GM21423 (cell line): ENCODE measurements at regions not wholly inside any gene's neighbourhood (a gene's known extent, or its start where the extent isn't known, plus 50 kb on each side); places are given as distances from the start of the nearest gene placed in this dataset.

ENCODE experiments used
- ATAC-seq: cut with Tn5 transposase; IDR thresholded peaks from one replicate; pipeline ENCODE4 v1.9.1; 2021; ENCODE audit warnings: mild to moderate bottlenecking, moderate library complexity; ENCODE audit not compliant: unreplicated experiment

- ATAC-seq = no peak
These were observed 1102.8 kb upstream of the GJE1 start for GRCh38 chr6:141029908-141030307.

GRCh38 chr6:141028791-141029280 is 1103.9 kb upstream of the GJE1 start:
- ATAC-seq = no peak

GRCh38 chr6:141026504-141026903 is 1106.2 kb upstream of the GJE1 start:
- no peak for ATAC-seq

- no peak for ATAC-seq
These were observed 1108.2 kb upstream of the GJE1 start for GRCh38 chr6:141024526-141024925.

- no peak for ATAC-seq
These were observed 1114.8 kb upstream of the GJE1 start for GRCh38 chr6:141017941-141018340.

GRCh38 chr6:141000917-141001316 is 1131.8 kb upstream of the GJE1 start:
- no peak for ATAC-seq

GRCh38 chr6:140993515-140993914 is 1139.2 kb upstream of the GJE1 start:
- ATAC-seq = no peak

GRCh38 chr6:140992678-140993077 is 1140.0 kb upstream of the GJE1 start:
- no peak for ATAC-seq

GRCh38 chr6:140988780-140989179 is 1143.9 kb upstream of the GJE1 start:
- ATAC-seq = no peak

GRCh38 chr6:140987364-140988155 is 1145.2 kb upstream of the GJE1 start:
- no peak for ATAC-seq

- no peak for ATAC-seq
These were observed 1146.9 kb upstream of the GJE1 start for GRCh38 chr6:140985679-140986275.

GRCh38 chr6:140980265-140980887 is 1152.3 kb upstream of the GJE1 start:
- no peak for ATAC-seq

- ATAC-seq = no peak
These were observed 1153.1 kb upstream of the GJE1 start for GRCh38 chr6:140979642-140980091.

- no peak for ATAC-seq
These were observed 1155.3 kb upstream of the GJE1 start for GRCh38 chr6:140977403-140977802.

- no peak for ATAC-seq
These were observed 1155.9 kb upstream of the GJE1 start for GRCh38 chr6:140976806-140977205.

- ATAC-seq = no peak
These were observed 1162.2 kb upstream of the GJE1 start for GRCh38 chr6:140970485-140970884.

- ATAC-seq = no peak
These were observed 1164.7 kb upstream of the GJE1 start for GRCh38 chr6:140968062-140968461.

GRCh38 chr6:140966676-140967075 is 1166.0 kb upstream of the GJE1 start:
- ATAC-seq = no peak

- no peak for ATAC-seq
These were observed 1172.2 kb upstream of the GJE1 start for GRCh38 chr6:140960566-140960965.

- no peak for ATAC-seq
These were observed 1175.3 kb upstream of the GJE1 start for GRCh38 chr6:140957386-140957785.

GRCh38 chr6:140956571-140957369 is 1176.0 kb upstream of the GJE1 start:
- ATAC-seq = no peak
